GM12878 (cell line): ENCODE measurements at regions not wholly inside any gene's neighbourhood (a gene's known extent, or its start where the extent isn't known, plus 50 kb on each side); places are given as distances from the start of the nearest gene placed in this dataset.

Source experiments
- ATAC-seq: fragments of 200-7000 bp; cut with Tn5 transposase; 3 replicates; pipeline ENCODE4 v1.9.1; 2020; ENCODE audit warnings: mild to moderate bottlenecking, moderate library complexity
- BruUV-seq: library from RNA; stranded (reverse); fragments of 400-500 nt; replicated peaks from 2 replicates; lab custom pipeline; 2021; lab: Mats Ljungman, UMichigan
- CTCF ChIA-PET: fragments of 300-600 bp; sonication (Branson Sonifier 250); formaldehyde crosslinking; extraction: SDS; loops from one replicate; lab custom pipeline; 2021; ENCODE audit warnings: inconsistent platforms; lab: Yijun Ruan, JAX
- POLR2A ChIA-PET: fragments of 350-600 bp; formaldehyde crosslinking; extraction: SDS; loops from one replicate; lab custom pipeline; 2021; ENCODE audit warnings: inconsistent platforms; lab: Charles Lee
- RAD21 ChIA-PET: fragments of 300-600 bp; sonication (Branson Sonifier 250); formaldehyde crosslinking; loops from one replicate; lab custom pipeline; 2023; ENCODE audit warnings: antibody characterized with exemption; ENCODE audit not compliant: unreplicated experiment; lab: Charles Lee
- SMC1A ChIA-PET: fragments of 300-600 bp; sonication (Branson Sonifier 250); formaldehyde crosslinking; loops from one replicate; lab custom pipeline; 2023; ENCODE audit not compliant: unreplicated experiment, uncharacterized antibody; lab: Charles Lee
- DNase-seq: peaks from one replicate; pipeline ENCODE4 v3.0.0-alpha.2; 2011; ENCODE audit warnings: low read depth, low spot score
- FAIRE-seq: peaks from 3 replicates; lab custom pipeline; 2011; peaks lifted over from hg19 to GRCh38; lab: Jason Lieb, UNC
- H2AFZ ChIP-seq: 2 replicates; pipeline ENCODE4 v1.6.0; 2011; ENCODE audit warnings: low read depth, low read length, control low read depth; ENCODE audit not compliant: control insufficient read depth
- H3K27ac ChIP-seq: 2 replicates; pipeline ENCODE4 v1.5.1; 2011; ENCODE audit warnings: control low read depth; ENCODE audit not compliant: control insufficient read depth, insufficient read depth
- H3K27me3 ChIP-seq, 2 experiments: replicated peaks in 1 of 2; 2 replicates each; pipeline versions ENCODE4 v1.6.0 to v1.6.1; 2011; ENCODE audit warnings: low read length in 1 of 2; ENCODE audit not compliant: control insufficient read depth in 2 of 2, insufficient read depth in 2 of 2
- H3K36me3 ChIP-seq, 2 experiments: 2 replicates each; pipeline ENCODE4 v1.5.1; 2011; ENCODE audit warnings: low read length in 1 of 2; ENCODE audit not compliant: control insufficient read depth in 2 of 2, insufficient read depth in 2 of 2
- H3K4me1 ChIP-seq: 2 replicates; pipeline ENCODE4 v1.6.1; 2011; ENCODE audit warnings: mild to moderate bottlenecking, low read length, moderate library complexity, mixed read lengths; ENCODE audit not compliant: control insufficient read depth, insufficient read depth
- H3K4me2 ChIP-seq: 2 replicates; pipeline ENCODE4 v1.6.0; 2011; ENCODE audit warnings: control low read depth; ENCODE audit not compliant: control insufficient read depth, insufficient read depth
- H3K4me3 ChIP-seq: fragments of 200-600 bp; sonication (generic); 2 replicates; pipeline ENCODE4 v1.5.1; 2016
- H3K79me2 ChIP-seq: 2 replicates; pipeline ENCODE4 v1.6.0; 2011; ENCODE audit warnings: low read length; ENCODE audit not compliant: control insufficient read depth, insufficient read depth
- H3K9ac ChIP-seq: 2 replicates; pipeline ENCODE4 v1.8.0; 2011; ENCODE audit warnings: low read length, control low read depth, mixed read lengths; ENCODE audit not compliant: control insufficient read depth, insufficient read depth
- H3K9me3 ChIP-seq: replicated peaks from 3 replicates; pipeline ENCODE4 v1.5.1; 2011; ENCODE audit warnings: mild to moderate bottlenecking, low read length; ENCODE audit not compliant: control insufficient read depth, insufficient read depth
- H4K20me1 ChIP-seq: 2 replicates; pipeline ENCODE4 v1.6.0; 2011; ENCODE audit not compliant: control insufficient read depth, insufficient read depth
- ATF3 ChIP-seq: IDR thresholded peaks from 2 replicates; pipeline ENCODE4 v1.6.1; 2011; ENCODE audit warnings: low read depth, mild to moderate bottlenecking, low read length, moderate library complexity, borderline replicate concordance; ENCODE audit errors: extremely low read depth
- BMI1 ChIP-seq: fragments of 450-650 bp; IDR thresholded peaks from 2 replicates; pipeline ENCODE4 v1.6.1; 2016; ENCODE audit warnings: mild to moderate bottlenecking, moderate library complexity, borderline replicate concordance
- CBFB ChIP-seq: IDR thresholded peaks from 2 replicates; pipeline ENCODE4 v1.6.1; 2016; ENCODE audit warnings: antibody characterized with exemption, low read depth
- CHD4 ChIP-seq: fragments of 200-600 bp; sonication (generic); IDR thresholded peaks from 2 replicates; pipeline ENCODE4 v1.6.1; 2016; ENCODE audit warnings: mild to moderate bottlenecking
- CUX1 ChIP-seq: IDR thresholded peaks from 2 replicates; pipeline ENCODE4 v1.6.1; 2012; ENCODE audit warnings: improper control_type of control experiment, low read depth, low read length; ENCODE audit not compliant: insufficient replicate concordance
- E4F1 ChIP-seq: fragments of 450-650 bp; IDR thresholded peaks from 2 replicates; pipeline ENCODE4 v1.6.1; 2018; ENCODE audit warnings: borderline replicate concordance, mild to moderate bottlenecking; ENCODE audit not compliant: partially characterized antibody
- IRF4 ChIP-seq: IDR thresholded peaks from 2 replicates; pipeline ENCODE4 v1.6.1; 2011; ENCODE audit warnings: low read depth, low read length
- JUND ChIP-seq: IDR thresholded peaks from 2 replicates; pipeline ENCODE4 v1.6.1; 2012; ENCODE audit warnings: low read depth, mild to moderate bottlenecking, low read length, improper control_type of control experiment, moderate library complexity
- NBN ChIP-seq: fragments of 450-650 bp; IDR thresholded peaks from 2 replicates; pipeline ENCODE4 v1.6.1; 2016
- NFIC ChIP-seq: IDR thresholded peaks from 2 replicates; pipeline ENCODE4 v1.6.1; 2012; ENCODE audit warnings: low read depth, mild to moderate bottlenecking, inconsistent platforms, low read length, moderate library complexity
- NFXL1 ChIP-seq: fragments of 450-650 bp; IDR thresholded peaks from 2 replicates; pipeline ENCODE4 v1.6.1; 2017; ENCODE audit warnings: antibody characterized with exemption, mild to moderate bottlenecking, borderline replicate concordance
- NFYB ChIP-seq: IDR thresholded peaks from 2 replicates; pipeline ENCODE4 v1.6.1; 2011; ENCODE audit warnings: low read depth, mild to moderate bottlenecking, low read length, improper control_type of control experiment, moderate library complexity; ENCODE audit not compliant: insufficient read depth
- RAD51 ChIP-seq: fragments of 450-650 bp; IDR thresholded peaks from 2 replicates; pipeline ENCODE4 v1.6.1; 2016; ENCODE audit warnings: moderate library complexity, mild to moderate bottlenecking, inconsistent platforms
- RUNX3 ChIP-seq: IDR thresholded peaks from 2 replicates; pipeline ENCODE4 v1.6.1; 2012; ENCODE audit warnings: low read length, inconsistent platforms
- TARDBP ChIP-seq: IDR thresholded peaks from 2 replicates; pipeline ENCODE4 v1.6.1; 2016; ENCODE audit warnings: borderline replicate concordance
- ZNF24 ChIP-seq: fragments of 450-650 bp; IDR thresholded peaks from 2 replicates; pipeline ENCODE4 v1.6.1; 2017; ENCODE audit warnings: antibody characterized with exemption, mild to moderate bottlenecking
- WGBS: methylation state at CpG from one replicate; pipeline ENCODE4 v1.1.6; 2016; ENCODE audit warnings: low lambda C conversion rate; ENCODE audit not compliant: insufficient replicate concordance, insufficient coverage; ENCODE audit errors: missing lambda C conversion rate; 5-methylcytosine and 5-hydroxymethylcytosine counted together
- in situ Hi-C: fragments of 300-500 bp; cut with MboI; formaldehyde crosslinking; loops from 9 replicates; pipeline ENCODE4 v1.14.3; 2018; ENCODE audit warnings: mixed read lengths
- intact Hi-C: fragments of 100-400 bp; cut with micrococcal nuclease; formaldehyde crosslinking; loops from one replicate; pipeline ENCODE4 v1.14.2; 2022; ENCODE audit not compliant: unreplicated experiment

- no peak for FAIRE-seq
- TF ChIP-seq TARDBP, result no peak
- no peak for TF ChIP-seq CBFB
- TF ChIP-seq NBN, result no peak
- TF ChIP-seq E4F1, result no peak
- TF ChIP-seq NFYB, result no peak
- no peak for TF ChIP-seq CUX1
- TF ChIP-seq RAD51, result no peak
- TF ChIP-seq NFIC, result no peak
- TF ChIP-seq ATF3, result no peak
- no peak for TF ChIP-seq BMI1
- no peak for TF ChIP-seq NFXL1
- no peak for TF ChIP-seq ZNF24
- no peak for TF ChIP-seq RUNX3
- TF ChIP-seq IRF4, result no peak
- TF ChIP-seq CHD4, result no peak
- no peak for TF ChIP-seq JUND
- no peak for ATAC-seq
- Histone ChIP-seq H3K9me3 (no peaks in the 10 kb centered on the region), H3K79me2 (no peaks in the 10 kb centered on the region), H3K27me3 (no peaks in the 10 kb centered on the region), H3K4me1 (no peaks in the 10 kb centered on the region), H4K20me1 (no peaks in the 10 kb centered on the region), H3K36me3 (no peaks in the 10 kb centered on the region), H3K4me3 (no peak overlapping the region), H2AFZ (no peak overlapping the region), H3K4me2 (no peak overlapping the region), H3K9ac (no peak overlapping the region), H3K27ac (no peak overlapping the region)
- ChIA-PET POLR2A (no interaction called here), CTCF (no interaction called here), RAD21 (no interaction called here), SMC1A (no interaction called here)
- intact Hi-C loops (no loop called here), in situ Hi-C loops (no loop called here)
- WGBS, result 8% methylated on average over 4 of the region's 4 CpGs
- no TSS peak for BruUV-seq
- no peak for DNase-seq
These were observed 241.4 kb upstream of the PODXL start for GRCh38 chr7:131797841-131798240.
